ENCODE measurements at regions not wholly inside any gene's neighbourhood (a gene's known extent, or its start where the extent isn't known, plus 50 kb on each side); places are given as distances from the start of the nearest gene placed in this dataset.
"Not testable (repeated sequence)": the region's sequence is repeated elsewhere in the genome, so short reads cannot be mapped to it uniquely, and the experiment has no call there.

- Mint-ChIP-seq H3K4me3 (peak overlapping the region; percentile 46 to 73 (median 55)), H3K4me1 (peaks cover 37 to 54% of the 10 kb centered on the region in 2 donors), H3K27ac (peak overlapping the region in 3 of 6 donors; percentile 26 to 55 (median 55)), H3K36me3 (peaks cover 11 to 17% (median 13%) of the 10 kb centered on the region in 3 donors), H3K9me3 (peaks cover 5 to 30% (median 12%) of the 10 kb centered on the region in 6 donors)
- H3K27me3 Mint-ChIP-seq (ENCODE audit: low read depth in 3 of 3) = not testable (repeated sequence)
- DNase-seq = peak; percentile 26 to 45 (median 42)
These were observed 62.8 kb downstream of the RPS24 start for GRCh38 chr10:78096486-78096885.

GRCh38 chr10:78102593-78102992 is 68.9 kb downstream of the RPS24 start:
- not testable (repeated sequence) for DNase-seq; H3K4me3 Mint-ChIP-seq; H3K27me3 Mint-ChIP-seq (ENCODE audit: low read depth in 3 of 3)
- Mint-ChIP-seq H3K36me3 (peaks cover 20 to 26% (median 20%) of the 10 kb centered on the region in 3 donors), H3K4me1 (peaks cover 10 to 21% of the 10 kb centered on the region in 2 donors), H3K27ac (peak overlapping the region in 1 of 6 donors; percentile 32), H3K9me3 (peaks cover 10 to 40% (median 29%) of the 10 kb centered on the region in 6 donors)

- no peaks in the 10 kb centered on the region for H3K4me1 Mint-ChIP-seq
- no peak for DNase-seq
- H3K9me3 Mint-ChIP-seq = peaks cover 0 to 10% (median 4%) of the 10 kb centered on the region in 6 donors
- H3K4me3 Mint-ChIP-seq = no peak overlapping the region
- H3K27ac Mint-ChIP-seq = no peak overlapping the region
- H3K36me3 Mint-ChIP-seq = peaks cover 6 to 17% (median 7%) of the 10 kb centered on the region in 3 donors
- H3K27me3 Mint-ChIP-seq (ENCODE audit: low read depth in 3 of 3) = no peaks in the 10 kb centered on the region
These were observed 75.5 kb downstream of the RPS24 start for GRCh38 chr10:78109210-78109609.

- Mint-ChIP-seq H3K4me3 (no peak overlapping the region), H3K9me3 (peaks cover 0 to 4% (median 2%) of the 10 kb centered on the region in 6 donors), H3K4me1 (no peaks in the 10 kb centered on the region), H3K27me3 (ENCODE audit: low read depth in 3 of 3) (peaks cover 0 to 7% (median 0%) of the 10 kb centered on the region in 3 donors), H3K27ac (no peak overlapping the region), H3K36me3 (peaks cover 0 to 8% (median 5%) of the 10 kb centered on the region in 3 donors)
- no peak for DNase-seq
These were observed 81.6 kb downstream of the RPS24 start for GRCh38 chr10:78115135-78115853.

GRCh38 chr10:78116361-78116760 is 82.7 kb downstream of the RPS24 start:
- Mint-ChIP-seq H3K36me3 (peaks cover 0 to 18% (median 9%) of the 10 kb centered on the region in 3 donors), H3K27ac (no peak overlapping the region), H3K4me3 (no peak overlapping the region), H3K27me3 (ENCODE audit: low read depth in 3 of 3) (peaks cover under 1 to 12% (median 2%) of the 10 kb centered on the region in 3 donors), H3K9me3 (peaks cover 3 to 14% (median 8%) of the 10 kb centered on the region in 6 donors), H3K4me1 (no peaks in the 10 kb centered on the region)
- no peak for DNase-seq

GRCh38 chr10:78118591-78118990 is 84.9 kb downstream of the RPS24 start:
- Mint-ChIP-seq H3K27me3 (ENCODE audit: low read depth in 3 of 3) (peaks cover 4 to 15% (median 6%) of the 10 kb centered on the region in 3 donors), H3K27ac (no peak overlapping the region), H3K36me3 (peaks cover 15 to 28% (median 19%) of the 10 kb centered on the region in 3 donors), H3K9me3 (peaks cover 15 to 36% (median 28%) of the 10 kb centered on the region in 6 donors), H3K4me3 (no peak overlapping the region), H3K4me1 (no peaks in the 10 kb centered on the region)
- no peak for DNase-seq

GRCh38 chr10:78121801-78122200 is 88.1 kb downstream of the RPS24 start:
- H3K27me3 Mint-ChIP-seq (ENCODE audit: low read depth in 3 of 3) = peaks cover 4 to 12% (median 6%) of the 10 kb centered on the region in 3 donors
- H3K4me1 Mint-ChIP-seq = no peaks in the 10 kb centered on the region
- peaks cover 19 to 28% (median 23%) of the 10 kb centered on the region in 3 donors for H3K36me3 Mint-ChIP-seq
- peaks cover 21 to 43% (median 31%) of the 10 kb centered on the region in 6 donors for H3K9me3 Mint-ChIP-seq
- H3K4me3 Mint-ChIP-seq = no peak overlapping the region
- DNase-seq = no peak
- no peak overlapping the region for H3K27ac Mint-ChIP-seq

GRCh38 chr10:78124167-78124566 is 90.5 kb downstream of the RPS24 start:
- peaks cover 4 to 12% (median 7%) of the 10 kb centered on the region in 3 donors for H3K27me3 Mint-ChIP-seq (ENCODE audit: low read depth in 3 of 3)
- H3K27ac Mint-ChIP-seq = no peak overlapping the region
- H3K9me3 Mint-ChIP-seq = peaks cover 21 to 43% (median 31%) of the 10 kb centered on the region in 6 donors
- peaks cover 19 to 33% (median 23%) of the 10 kb centered on the region in 3 donors for H3K36me3 Mint-ChIP-seq
- DNase-seq = no peak
- no peak overlapping the region for H3K4me3 Mint-ChIP-seq
- no peaks in the 10 kb centered on the region for H3K4me1 Mint-ChIP-seq

- peaks cover 0 to 5% (median 0%) of the 10 kb centered on the region in 6 donors for H3K9me3 Mint-ChIP-seq
- no peaks in the 10 kb centered on the region for H3K4me1 Mint-ChIP-seq
- no peak overlapping the region for H3K27ac Mint-ChIP-seq
- H3K4me3 Mint-ChIP-seq = no peak overlapping the region
- H3K36me3 Mint-ChIP-seq = peaks cover 4 to 8% (median 5%) of the 10 kb centered on the region in 3 donors
- DNase-seq = no peak
- H3K27me3 Mint-ChIP-seq (ENCODE audit: low read depth in 3 of 3) = peaks cover 0 to 1% (median 0%) of the 10 kb centered on the region in 3 donors
These were observed 95.5 kb downstream of the RPS24 start for GRCh38 chr10:78129211-78129610.

- H3K36me3 Mint-ChIP-seq = peaks cover 0 to 4% (median 0%) of the 10 kb centered on the region in 3 donors
- H3K9me3 Mint-ChIP-seq = no peaks in the 10 kb centered on the region
- H3K27me3 Mint-ChIP-seq (ENCODE audit: low read depth in 3 of 3) = peaks cover 0 to 1% (median 0%) of the 10 kb centered on the region in 3 donors
- H3K4me3 Mint-ChIP-seq = no peak overlapping the region
- DNase-seq = no peak
- no peak overlapping the region for H3K27ac Mint-ChIP-seq
- no peaks in the 10 kb centered on the region for H3K4me1 Mint-ChIP-seq
These were observed 97.5 kb downstream of the RPS24 start for GRCh38 chr10:78130966-78131710.

- Mint-ChIP-seq H3K36me3 (no peaks in the 10 kb centered on the region), H3K4me1 (no peaks in the 10 kb centered on the region), H3K9me3 (no peaks in the 10 kb centered on the region), H3K4me3 (no peak overlapping the region), H3K27ac (no peak overlapping the region), H3K27me3 (ENCODE audit: low read depth in 3 of 3) (peaks cover 0 to 3% (median 0%) of the 10 kb centered on the region in 3 donors)
- DNase-seq = no peak
These were observed 101.2 kb downstream of the RPS24 start for GRCh38 chr10:78134773-78135306.

GRCh38 chr10:78137147-78137546 is 103.5 kb downstream of the RPS24 start:
- DNase-seq = no peak
- Mint-ChIP-seq H3K27ac (no peak overlapping the region), H3K4me1 (no peaks in the 10 kb centered on the region), H3K27me3 (ENCODE audit: low read depth in 3 of 3) (peaks cover 0 to 3% (median 0%) of the 10 kb centered on the region in 3 donors), H3K4me3 (no peak overlapping the region), H3K9me3 (no peaks in the 10 kb centered on the region), H3K36me3 (no peaks in the 10 kb centered on the region)

- Mint-ChIP-seq H3K27ac (no peak overlapping the region), H3K4me3 (no peak overlapping the region), H3K4me1 (no peaks in the 10 kb centered on the region), H3K36me3 (no peaks in the 10 kb centered on the region), H3K9me3 (no peaks in the 10 kb centered on the region), H3K27me3 (ENCODE audit: low read depth in 3 of 3) (peaks cover 0 to 3% (median 0%) of the 10 kb centered on the region in 3 donors)
- no peak for DNase-seq
These were observed 105.7 kb downstream of the RPS24 start for GRCh38 chr10:78139341-78139740.
